HCT116 (cell line): ENCODE measurements at regions not wholly inside any gene's neighbourhood (a gene's known extent, or its start where the extent isn't known, plus 50 kb on each side); places are given as distances from the start of the nearest gene placed in this dataset.

ENCODE experiments used
- EGR1 ChIP-seq: IDR thresholded peaks from 2 replicates; pipeline ENCODE4 v1.6.1; 2012; ENCODE audit warnings: low read depth
- EZH2phosphoT487 ChIP-seq: fragments of 200-600 bp; IDR thresholded peaks from 2 replicates; pipeline ENCODE4 v1.6.1; 2018; ENCODE audit warnings: antibody characterized with exemption, borderline replicate concordance
- FOSL1 ChIP-seq: IDR thresholded peaks from 2 replicates; pipeline ENCODE4 v1.6.1; 2012; ENCODE audit warnings: low read depth
- POLR2A ChIP-seq: IDR thresholded peaks from 2 replicates; pipeline ENCODE4 v1.7.0; 2011; ENCODE audit warnings: borderline replicate concordance; ENCODE audit not compliant: insufficient read depth, insufficient read length; ENCODE audit errors: extremely low read depth
- POLR2AphosphoS5 ChIP-seq: IDR thresholded peaks from 2 replicates; pipeline ENCODE4 v1.6.1; 2011; ENCODE audit warnings: mild to moderate bottlenecking, low read depth, low read length, moderate library complexity
- RAD21 ChIP-seq: IDR thresholded peaks from 2 replicates; pipeline ENCODE4 v1.6.1; 2012; ENCODE audit warnings: low read depth, mild to moderate bottlenecking
- SRF ChIP-seq: IDR thresholded peaks from 2 replicates; pipeline ENCODE4 v1.6.1; 2012; ENCODE audit warnings: low read depth
- ZNF274 ChIP-seq: fragments of 200-500 bp; sonication (Bioruptor generic); IDR thresholded peaks from 2 replicates; pipeline ENCODE4 v1.6.1; 2014; ENCODE audit warnings: mild to moderate bottlenecking, low read depth, low read length, inconsistent platforms
- TF ChIP-seq, protein P1 (sequence below), 3 experiments: fragments of 200-600 bp in 1 of 3; sonication (generic) in 1 of 3; IDR thresholded peaks in 2 of 3; conservative IDR thresholded peaks in 1 of 3; 2 replicates each; pipeline ENCODE4 v1.5.1; 2012 to 2017; ENCODE audit warnings: low read depth in 2 of 3, low read length in 2 of 3, antibody characterized with exemption in 1 of 3, borderline replicate concordance in 1 of 3, control low read depth in 1 of 3, mild to moderate bottlenecking in 1 of 3, mixed read lengths in 1 of 3, mixed run types in 1 of 3, moderate library complexity in 1 of 3; ENCODE audit not compliant: insufficient read depth in 1 of 3
- TF ChIP-seq, protein P2 (sequence below): IDR thresholded peaks from 2 replicates; pipeline ENCODE4 v1.6.1; 2012
- TF ChIP-seq, protein P3 (sequence below): IDR thresholded peaks from 2 replicates; pipeline ENCODE4 v1.6.1; 2011; ENCODE audit warnings: mild to moderate bottlenecking, low read length, moderate library complexity; ENCODE audit not compliant: insufficient replicate concordance; ENCODE audit errors: extremely low read depth

DNA sequence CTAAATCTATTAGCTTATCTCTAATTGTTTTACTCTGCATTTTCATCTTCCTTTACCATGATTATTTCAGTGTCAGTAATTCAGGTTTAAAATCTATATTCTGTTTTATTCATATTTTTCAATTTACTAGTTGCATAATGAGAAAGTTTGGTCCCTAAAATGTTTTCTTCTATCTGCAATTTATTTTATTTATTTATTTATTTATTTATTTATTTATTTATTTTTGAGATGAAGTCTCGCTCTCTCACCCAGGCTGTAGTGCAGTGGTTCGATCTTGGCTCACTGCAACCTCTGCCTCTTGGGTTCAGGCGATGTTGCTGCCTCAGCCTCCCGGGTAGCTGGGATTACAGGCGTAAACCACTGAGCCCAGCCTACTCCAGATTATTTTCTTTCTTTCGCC lies 1597.3 kb downstream of the CDH8 start:
- TF ChIP-seq, protein P1, sequence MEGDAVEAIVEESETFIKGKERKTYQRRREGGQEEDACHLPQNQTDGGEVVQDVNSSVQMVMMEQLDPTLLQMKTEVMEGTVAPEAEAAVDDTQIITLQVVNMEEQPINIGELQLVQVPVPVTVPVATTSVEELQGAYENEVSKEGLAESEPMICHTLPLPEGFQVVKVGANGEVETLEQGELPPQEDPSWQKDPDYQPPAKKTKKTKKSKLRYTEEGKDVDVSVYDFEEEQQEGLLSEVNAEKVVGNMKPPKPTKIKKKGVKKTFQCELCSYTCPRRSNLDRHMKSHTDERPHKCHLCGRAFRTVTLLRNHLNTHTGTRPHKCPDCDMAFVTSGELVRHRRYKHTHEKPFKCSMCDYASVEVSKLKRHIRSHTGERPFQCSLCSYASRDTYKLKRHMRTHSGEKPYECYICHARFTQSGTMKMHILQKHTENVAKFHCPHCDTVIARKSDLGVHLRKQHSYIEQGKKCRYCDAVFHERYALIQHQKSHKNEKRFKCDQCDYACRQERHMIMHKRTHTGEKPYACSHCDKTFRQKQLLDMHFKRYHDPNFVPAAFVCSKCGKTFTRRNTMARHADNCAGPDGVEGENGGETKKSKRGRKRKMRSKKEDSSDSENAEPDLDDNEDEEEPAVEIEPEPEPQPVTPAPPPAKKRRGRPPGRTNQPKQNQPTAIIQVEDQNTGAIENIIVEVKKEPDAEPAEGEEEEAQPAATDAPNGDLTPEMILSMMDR (IDR thresholded peaks at IDR 0.05 in 2 of 3, conservative IDR thresholded peaks at IDR 0.05 in 1 of 3; ENCODE audit: borderline replicate concordance in 1 of 3, insufficient read depth in 1 of 3, low read depth in 2 of 3, low read length in 2 of 3) = no peak
- TF ChIP-seq POLR2A (no peak), RAD21 (no peak), POLR2AphosphoS5 (no peak), ZNF274 (no peak), EGR1 (no peak), FOSL1 (no peak), SRF (no peak), EZH2phosphoT487 (no peak)
- TF ChIP-seq, protein P2, sequence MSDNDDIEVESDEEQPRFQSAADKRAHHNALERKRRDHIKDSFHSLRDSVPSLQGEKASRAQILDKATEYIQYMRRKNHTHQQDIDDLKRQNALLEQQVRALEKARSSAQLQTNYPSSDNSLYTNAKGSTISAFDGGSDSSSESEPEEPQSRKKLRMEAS = no peak
- TF ChIP-seq, protein P3, sequence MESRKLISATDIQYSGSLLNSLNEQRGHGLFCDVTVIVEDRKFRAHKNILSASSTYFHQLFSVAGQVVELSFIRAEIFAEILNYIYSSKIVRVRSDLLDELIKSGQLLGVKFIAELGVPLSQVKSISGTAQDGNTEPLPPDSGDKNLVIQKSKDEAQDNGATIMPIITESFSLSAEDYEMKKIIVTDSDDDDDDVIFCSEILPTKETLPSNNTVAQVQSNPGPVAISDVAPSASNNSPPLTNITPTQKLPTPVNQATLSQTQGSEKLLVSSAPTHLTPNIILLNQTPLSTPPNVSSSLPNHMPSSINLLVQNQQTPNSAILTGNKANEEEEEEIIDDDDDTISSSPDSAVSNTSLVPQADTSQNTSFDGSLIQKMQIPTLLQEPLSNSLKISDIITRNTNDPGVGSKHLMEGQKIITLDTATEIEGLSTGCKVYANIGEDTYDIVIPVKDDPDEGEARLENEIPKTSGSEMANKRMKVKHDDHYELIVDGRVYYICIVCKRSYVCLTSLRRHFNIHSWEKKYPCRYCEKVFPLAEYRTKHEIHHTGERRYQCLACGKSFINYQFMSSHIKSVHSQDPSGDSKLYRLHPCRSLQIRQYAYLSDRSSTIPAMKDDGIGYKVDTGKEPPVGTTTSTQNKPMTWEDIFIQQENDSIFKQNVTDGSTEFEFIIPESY = no peak
